ENCODE measurements at regions not wholly inside any gene's neighbourhood (a gene's known extent, or its start where the extent isn't known, plus 50 kb on each side); places are given as distances from the start of the nearest gene placed in this dataset.

DNA sequence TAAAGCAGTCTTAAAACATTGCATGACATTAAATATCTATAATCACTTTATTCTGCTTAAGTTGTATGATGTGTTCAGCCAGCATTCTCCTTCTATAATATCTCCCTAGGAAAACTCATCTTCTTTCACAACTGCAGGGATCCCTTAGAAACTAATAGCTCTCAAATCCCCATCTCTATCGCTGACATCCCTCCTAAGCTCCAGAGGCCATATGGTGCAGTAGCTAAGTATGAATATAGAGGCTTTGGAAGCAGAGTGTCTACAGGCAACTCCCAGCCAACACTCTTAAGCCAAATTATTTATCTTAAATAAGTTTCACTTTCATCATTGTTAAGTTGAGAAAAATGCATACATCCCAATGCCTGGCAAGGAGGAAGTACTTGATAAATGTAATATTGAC lies 349.5 kb upstream of the MIR17HG start:
- no peak overlapping the region for H3K4me2 ChIP-seq
- no peak for TF ChIP-seq CREB1 (CRISPR knock-in tag; IDR thresholded peaks at IDR 0.05; ENCODE audit: low read depth)
- TF ChIP-seq, protein P1, sequence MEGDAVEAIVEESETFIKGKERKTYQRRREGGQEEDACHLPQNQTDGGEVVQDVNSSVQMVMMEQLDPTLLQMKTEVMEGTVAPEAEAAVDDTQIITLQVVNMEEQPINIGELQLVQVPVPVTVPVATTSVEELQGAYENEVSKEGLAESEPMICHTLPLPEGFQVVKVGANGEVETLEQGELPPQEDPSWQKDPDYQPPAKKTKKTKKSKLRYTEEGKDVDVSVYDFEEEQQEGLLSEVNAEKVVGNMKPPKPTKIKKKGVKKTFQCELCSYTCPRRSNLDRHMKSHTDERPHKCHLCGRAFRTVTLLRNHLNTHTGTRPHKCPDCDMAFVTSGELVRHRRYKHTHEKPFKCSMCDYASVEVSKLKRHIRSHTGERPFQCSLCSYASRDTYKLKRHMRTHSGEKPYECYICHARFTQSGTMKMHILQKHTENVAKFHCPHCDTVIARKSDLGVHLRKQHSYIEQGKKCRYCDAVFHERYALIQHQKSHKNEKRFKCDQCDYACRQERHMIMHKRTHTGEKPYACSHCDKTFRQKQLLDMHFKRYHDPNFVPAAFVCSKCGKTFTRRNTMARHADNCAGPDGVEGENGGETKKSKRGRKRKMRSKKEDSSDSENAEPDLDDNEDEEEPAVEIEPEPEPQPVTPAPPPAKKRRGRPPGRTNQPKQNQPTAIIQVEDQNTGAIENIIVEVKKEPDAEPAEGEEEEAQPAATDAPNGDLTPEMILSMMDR (conservative IDR thresholded peaks at IDR 0.05; ENCODE audit: low read depth in 2 of 2): no peak
- TF ChIP-seq, protein P2, sequence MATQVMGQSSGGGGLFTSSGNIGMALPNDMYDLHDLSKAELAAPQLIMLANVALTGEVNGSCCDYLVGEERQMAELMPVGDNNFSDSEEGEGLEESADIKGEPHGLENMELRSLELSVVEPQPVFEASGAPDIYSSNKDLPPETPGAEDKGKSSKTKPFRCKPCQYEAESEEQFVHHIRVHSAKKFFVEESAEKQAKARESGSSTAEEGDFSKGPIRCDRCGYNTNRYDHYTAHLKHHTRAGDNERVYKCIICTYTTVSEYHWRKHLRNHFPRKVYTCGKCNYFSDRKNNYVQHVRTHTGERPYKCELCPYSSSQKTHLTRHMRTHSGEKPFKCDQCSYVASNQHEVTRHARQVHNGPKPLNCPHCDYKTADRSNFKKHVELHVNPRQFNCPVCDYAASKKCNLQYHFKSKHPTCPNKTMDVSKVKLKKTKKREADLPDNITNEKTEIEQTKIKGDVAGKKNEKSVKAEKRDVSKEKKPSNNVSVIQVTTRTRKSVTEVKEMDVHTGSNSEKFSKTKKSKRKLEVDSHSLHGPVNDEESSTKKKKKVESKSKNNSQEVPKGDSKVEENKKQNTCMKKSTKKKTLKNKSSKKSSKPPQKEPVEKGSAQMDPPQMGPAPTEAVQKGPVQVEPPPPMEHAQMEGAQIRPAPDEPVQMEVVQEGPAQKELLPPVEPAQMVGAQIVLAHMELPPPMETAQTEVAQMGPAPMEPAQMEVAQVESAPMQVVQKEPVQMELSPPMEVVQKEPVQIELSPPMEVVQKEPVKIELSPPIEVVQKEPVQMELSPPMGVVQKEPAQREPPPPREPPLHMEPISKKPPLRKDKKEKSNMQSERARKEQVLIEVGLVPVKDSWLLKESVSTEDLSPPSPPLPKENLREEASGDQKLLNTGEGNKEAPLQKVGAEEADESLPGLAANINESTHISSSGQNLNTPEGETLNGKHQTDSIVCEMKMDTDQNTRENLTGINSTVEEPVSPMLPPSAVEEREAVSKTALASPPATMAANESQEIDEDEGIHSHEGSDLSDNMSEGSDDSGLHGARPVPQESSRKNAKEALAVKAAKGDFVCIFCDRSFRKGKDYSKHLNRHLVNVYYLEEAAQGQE (IDR thresholded peaks at IDR 0.05; ENCODE audit: unreplicated experiment): no peak
- TF ChIP-seq, protein P3, sequence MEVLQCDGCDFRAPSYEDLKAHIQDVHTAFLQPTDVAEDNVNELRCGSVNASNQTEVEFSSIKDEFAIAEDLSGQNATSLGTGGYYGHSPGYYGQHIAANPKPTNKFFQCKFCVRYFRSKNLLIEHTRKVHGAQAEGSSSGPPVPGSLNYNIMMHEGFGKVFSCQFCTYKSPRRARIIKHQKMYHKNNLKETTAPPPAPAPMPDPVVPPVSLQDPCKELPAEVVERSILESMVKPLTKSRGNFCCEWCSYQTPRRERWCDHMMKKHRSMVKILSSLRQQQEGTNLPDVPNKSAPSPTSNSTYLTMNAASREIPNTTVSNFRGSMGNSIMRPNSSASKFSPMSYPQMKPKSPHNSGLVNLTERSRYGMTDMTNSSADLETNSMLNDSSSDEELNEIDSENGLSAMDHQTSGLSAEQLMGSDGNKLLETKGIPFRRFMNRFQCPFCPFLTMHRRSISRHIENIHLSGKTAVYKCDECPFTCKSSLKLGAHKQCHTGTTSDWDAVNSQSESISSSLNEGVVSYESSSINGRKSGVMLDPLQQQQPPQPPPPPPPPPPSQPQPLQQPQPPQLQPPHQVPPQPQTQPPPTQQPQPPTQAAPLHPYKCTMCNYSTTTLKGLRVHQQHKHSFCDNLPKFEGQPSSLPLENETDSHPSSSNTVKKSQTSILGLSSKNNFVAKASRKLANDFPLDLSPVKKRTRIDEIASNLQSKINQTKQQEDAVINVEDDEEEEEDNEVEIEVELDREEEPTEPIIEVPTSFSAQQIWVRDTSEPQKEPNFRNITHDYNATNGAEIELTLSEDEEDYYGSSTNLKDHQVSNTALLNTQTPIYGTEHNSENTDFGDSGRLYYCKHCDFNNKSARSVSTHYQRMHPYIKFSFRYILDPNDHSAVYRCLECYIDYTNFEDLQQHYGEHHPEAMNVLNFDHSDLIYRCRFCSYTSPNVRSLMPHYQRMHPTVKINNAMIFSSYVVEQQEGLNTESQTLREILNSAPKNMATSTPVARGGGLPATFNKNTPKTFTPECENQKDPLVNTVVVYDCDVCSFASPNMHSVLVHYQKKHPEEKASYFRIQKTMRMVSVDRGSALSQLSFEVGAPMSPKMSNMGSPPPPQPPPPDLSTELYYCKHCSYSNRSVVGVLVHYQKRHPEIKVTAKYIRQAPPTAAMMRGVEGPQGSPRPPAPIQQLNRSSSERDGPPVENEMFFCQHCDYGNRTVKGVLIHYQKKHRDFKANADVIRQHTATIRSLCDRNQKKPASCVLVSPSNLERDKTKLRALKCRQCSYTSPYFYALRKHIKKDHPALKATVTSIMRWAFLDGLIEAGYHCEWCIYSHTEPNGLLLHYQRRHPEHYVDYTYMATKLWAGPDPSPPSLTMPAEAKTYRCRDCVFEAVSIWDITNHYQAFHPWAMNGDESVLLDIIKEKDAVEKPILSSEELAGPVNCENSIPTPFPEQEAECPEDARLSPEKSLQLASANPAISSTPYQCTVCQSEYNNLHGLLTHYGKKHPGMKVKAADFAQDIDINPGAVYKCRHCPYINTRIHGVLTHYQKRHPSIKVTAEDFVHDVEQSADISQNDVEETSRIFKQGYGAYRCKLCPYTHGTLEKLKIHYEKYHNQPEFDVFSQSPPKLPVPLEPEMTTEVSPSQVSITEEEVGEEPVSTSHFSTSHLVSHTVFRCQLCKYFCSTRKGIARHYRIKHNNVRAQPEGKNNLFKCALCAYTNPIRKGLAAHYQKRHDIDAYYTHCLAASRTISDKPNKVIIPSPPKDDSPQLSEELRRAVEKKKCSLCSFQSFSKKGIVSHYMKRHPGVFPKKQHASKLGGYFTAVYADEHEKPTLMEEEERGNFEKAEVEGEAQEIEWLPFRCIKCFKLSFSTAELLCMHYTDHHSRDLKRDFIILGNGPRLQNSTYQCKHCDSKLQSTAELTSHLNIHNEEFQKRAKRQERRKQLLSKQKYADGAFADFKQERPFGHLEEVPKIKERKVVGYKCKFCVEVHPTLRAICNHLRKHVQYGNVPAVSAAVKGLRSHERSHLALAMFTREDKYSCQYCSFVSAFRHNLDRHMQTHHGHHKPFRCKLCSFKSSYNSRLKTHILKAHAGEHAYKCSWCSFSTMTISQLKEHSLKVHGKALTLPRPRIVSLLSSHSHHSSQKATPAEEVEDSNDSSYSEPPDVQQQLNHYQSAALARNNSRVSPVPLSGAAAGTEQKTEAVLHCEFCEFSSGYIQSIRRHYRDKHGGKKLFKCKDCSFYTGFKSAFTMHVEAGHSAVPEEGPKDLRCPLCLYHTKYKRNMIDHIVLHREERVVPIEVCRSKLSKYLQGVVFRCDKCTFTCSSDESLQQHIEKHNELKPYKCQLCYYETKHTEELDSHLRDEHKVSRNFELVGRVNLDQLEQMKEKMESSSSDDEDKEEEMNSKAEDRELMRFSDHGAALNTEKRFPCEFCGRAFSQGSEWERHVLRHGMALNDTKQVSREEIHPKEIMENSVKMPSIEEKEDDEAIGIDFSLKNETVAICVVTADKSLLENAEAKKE (CRISPR knock-in tag; IDR thresholded peaks at IDR 0.05): no peak
- no peak for TF ChIP-seq EZH2phosphoT487 (IDR thresholded peaks at IDR 0.05; ENCODE audit: unreplicated experiment)
- no peak for TF ChIP-seq POLR2AphosphoS5 (IDR thresholded peaks at IDR 0.05; ENCODE audit: low read depth)
- H3K9me2 ChIP-seq (ENCODE audit: insufficient read depth): no peaks in the 10 kb centered on the region
- H3K27ac ChIP-seq (ENCODE audit: low read depth): no peak overlapping the region
- H3K27me3 ChIP-seq (ENCODE audit: insufficient read depth): no peaks in the 10 kb centered on the region
- H3K9me3 Mint-ChIP-seq: no peaks in the 10 kb centered on the region
- H2AFZ ChIP-seq: no peak overlapping the region
- no peaks in the 10 kb centered on the region for H3K27me3 Mint-ChIP-seq (ENCODE audit: insufficient read depth, low read depth, poor library complexity)
- no peaks in the 10 kb centered on the region for H3K4me1 Mint-ChIP-seq
- ATAC-seq (no peak), DNase-seq (ENCODE audit: low spot score) (no peak)
- no peaks in the 10 kb centered on the region for H3K79me2 ChIP-seq (replicated peaks; ENCODE audit: insufficient read depth)
- no peak overlapping the region for H3K4me3 ChIP-seq
- H3K36me3 ChIP-seq (ENCODE audit: insufficient read depth): no peaks in the 10 kb centered on the region
- H3K36me3 Mint-ChIP-seq (ENCODE audit: low read depth): no peaks in the 10 kb centered on the region
- no peak overlapping the region for H3K4me3 Mint-ChIP-seq
- no peaks in the 10 kb centered on the region for H3F3A ChIP-seq (replicated peaks; ENCODE audit: low read depth)
- H3K27ac Mint-ChIP-seq: no peak overlapping the region
- no peaks in the 10 kb centered on the region for H3K4me1 ChIP-seq (ENCODE audit: insufficient read depth)
- H4K20me1 ChIP-seq (replicated peaks; ENCODE audit: insufficient read depth): no peaks in the 10 kb centered on the region

All from GM23338 (cell line).